K562 (cell line): ENCODE measurements at regions not wholly inside any gene's neighbourhood (a gene's known extent, or its start where the extent isn't known, plus 50 kb on each side); places are given as distances from the start of the nearest gene placed in this dataset.

Source experiments
- CBX5 ChIP-seq: IDR thresholded peaks from 2 replicates; pipeline ENCODE4 v1.6.1; 2014; ENCODE audit warnings: low read depth, borderline replicate concordance
- CEBPB ChIP-seq: fragments of 450-650 bp; IDR thresholded peaks from 2 replicates; pipeline ENCODE4 v1.6.1; 2016; ENCODE audit warnings: missing genetic modification characterization, missing compliant biosample characterization
- CREM ChIP-seq: IDR thresholded peaks from 2 replicates; pipeline ENCODE4 v1.6.1; 2014; ENCODE audit warnings: antibody characterized with exemption, low read depth
- CTCF ChIP-seq, 3 experiments: IDR thresholded peaks in 2 of 3; conservative IDR thresholded peaks in 1 of 3; 2 replicates each; pipeline ENCODE4 v1.5.1; 2011 to 2012; ENCODE audit warnings: low read length in 3 of 3, mild to moderate bottlenecking in 3 of 3, control low read depth in 2 of 3, improper control_type of control experiment in 1 of 3, inconsistent platforms in 1 of 3, low read depth in 1 of 3, mixed read lengths in 1 of 3, moderate library complexity in 1 of 3; ENCODE audit not compliant: insufficient read depth in 2 of 3
- GATA2 ChIP-seq: sonication (generic); formaldehyde crosslinking; IDR thresholded peaks from 2 replicates; pipeline ENCODE4 v1.4.0; 2020; ENCODE audit warnings: mild to moderate bottlenecking, missing genetic modification reagents
- MAFF ChIP-seq: IDR thresholded peaks from 2 replicates; pipeline ENCODE4 v1.6.1; 2012; ENCODE audit warnings: low read length, improper control_type of control experiment
- REST ChIP-seq, 2 experiments: fragments of 450-650 bp; formaldehyde crosslinking in 1 of 2; IDR thresholded peaks; 2 replicates each; pipeline versions ENCODE4 v1.4.0 to v1.6.1; 2014 to 2020; ENCODE audit warnings: mild to moderate bottlenecking in 2 of 2, borderline replicate concordance in 1 of 2, low read depth in 1 of 2
- SMAD2 ChIP-seq: fragments of 150-350 bp; IDR thresholded peaks from 2 replicates; pipeline ENCODE4 v1.6.1; 2014; ENCODE audit warnings: low read depth, mild to moderate bottlenecking, low read length
- SMC3 ChIP-seq: conservative IDR thresholded peaks from 2 replicates; pipeline ENCODE4 v1.6.1; 2011; ENCODE audit warnings: low read depth, low read length, improper control_type of control experiment; ENCODE audit not compliant: insufficient read depth
- SP1 ChIP-seq: sonication (generic); formaldehyde crosslinking; IDR thresholded peaks from 2 replicates; pipeline ENCODE4 v1.8.1; 2022; ENCODE audit warnings: mild to moderate bottlenecking, missing genetic modification reagents
- ZNF175 ChIP-seq: fragments of 200-800 bp; sonication (Bioruptor generic); IDR thresholded peaks from 2 replicates; pipeline ENCODE4 v1.6.1; 2016; ENCODE audit warnings: low read depth, mild to moderate bottlenecking, missing genetic modification characterization, missing compliant biosample characterization
- ZNF274 ChIP-seq: IDR thresholded peaks from 2 replicates; pipeline ENCODE4 v1.6.1; 2011; ENCODE audit warnings: low read depth, mild to moderate bottlenecking, low read length, moderate library complexity, borderline replicate concordance
- TF ChIP-seq, protein P1 (sequence below), 2 experiments: fragments of 450-650 bp; IDR thresholded peaks; 2 replicates each; pipeline ENCODE4 v1.6.1; 2016; ENCODE audit warnings: mild to moderate bottlenecking in 2 of 2, borderline replicate concordance in 1 of 2, low read depth in 1 of 2, moderate library complexity in 1 of 2

DNA sequence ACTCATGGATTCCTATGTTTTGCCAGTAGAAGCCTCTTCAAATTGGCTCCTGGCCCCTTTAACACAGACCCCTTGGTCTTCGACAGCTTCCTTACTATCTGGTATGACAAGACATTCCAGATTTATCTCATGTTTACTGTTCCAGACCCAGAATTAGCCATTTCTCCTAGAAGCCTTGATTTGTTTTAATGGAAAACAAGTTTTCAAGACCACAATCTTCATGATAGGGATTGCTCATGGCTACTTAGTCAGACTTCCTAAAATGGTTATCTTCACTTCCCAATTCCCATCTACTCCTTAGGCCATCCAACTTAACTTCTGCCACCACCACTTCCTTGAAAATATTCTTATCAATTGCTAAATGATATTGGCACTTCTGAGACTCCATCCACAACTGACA is 63.2 kb downstream of the TTC32 start:
- TF ChIP-seq SP1: no peak
- TF ChIP-seq MAFF: no peak
- no peak for TF ChIP-seq CBX5
- TF ChIP-seq CEBPB (tag): no peak
- TF ChIP-seq, protein P1, sequence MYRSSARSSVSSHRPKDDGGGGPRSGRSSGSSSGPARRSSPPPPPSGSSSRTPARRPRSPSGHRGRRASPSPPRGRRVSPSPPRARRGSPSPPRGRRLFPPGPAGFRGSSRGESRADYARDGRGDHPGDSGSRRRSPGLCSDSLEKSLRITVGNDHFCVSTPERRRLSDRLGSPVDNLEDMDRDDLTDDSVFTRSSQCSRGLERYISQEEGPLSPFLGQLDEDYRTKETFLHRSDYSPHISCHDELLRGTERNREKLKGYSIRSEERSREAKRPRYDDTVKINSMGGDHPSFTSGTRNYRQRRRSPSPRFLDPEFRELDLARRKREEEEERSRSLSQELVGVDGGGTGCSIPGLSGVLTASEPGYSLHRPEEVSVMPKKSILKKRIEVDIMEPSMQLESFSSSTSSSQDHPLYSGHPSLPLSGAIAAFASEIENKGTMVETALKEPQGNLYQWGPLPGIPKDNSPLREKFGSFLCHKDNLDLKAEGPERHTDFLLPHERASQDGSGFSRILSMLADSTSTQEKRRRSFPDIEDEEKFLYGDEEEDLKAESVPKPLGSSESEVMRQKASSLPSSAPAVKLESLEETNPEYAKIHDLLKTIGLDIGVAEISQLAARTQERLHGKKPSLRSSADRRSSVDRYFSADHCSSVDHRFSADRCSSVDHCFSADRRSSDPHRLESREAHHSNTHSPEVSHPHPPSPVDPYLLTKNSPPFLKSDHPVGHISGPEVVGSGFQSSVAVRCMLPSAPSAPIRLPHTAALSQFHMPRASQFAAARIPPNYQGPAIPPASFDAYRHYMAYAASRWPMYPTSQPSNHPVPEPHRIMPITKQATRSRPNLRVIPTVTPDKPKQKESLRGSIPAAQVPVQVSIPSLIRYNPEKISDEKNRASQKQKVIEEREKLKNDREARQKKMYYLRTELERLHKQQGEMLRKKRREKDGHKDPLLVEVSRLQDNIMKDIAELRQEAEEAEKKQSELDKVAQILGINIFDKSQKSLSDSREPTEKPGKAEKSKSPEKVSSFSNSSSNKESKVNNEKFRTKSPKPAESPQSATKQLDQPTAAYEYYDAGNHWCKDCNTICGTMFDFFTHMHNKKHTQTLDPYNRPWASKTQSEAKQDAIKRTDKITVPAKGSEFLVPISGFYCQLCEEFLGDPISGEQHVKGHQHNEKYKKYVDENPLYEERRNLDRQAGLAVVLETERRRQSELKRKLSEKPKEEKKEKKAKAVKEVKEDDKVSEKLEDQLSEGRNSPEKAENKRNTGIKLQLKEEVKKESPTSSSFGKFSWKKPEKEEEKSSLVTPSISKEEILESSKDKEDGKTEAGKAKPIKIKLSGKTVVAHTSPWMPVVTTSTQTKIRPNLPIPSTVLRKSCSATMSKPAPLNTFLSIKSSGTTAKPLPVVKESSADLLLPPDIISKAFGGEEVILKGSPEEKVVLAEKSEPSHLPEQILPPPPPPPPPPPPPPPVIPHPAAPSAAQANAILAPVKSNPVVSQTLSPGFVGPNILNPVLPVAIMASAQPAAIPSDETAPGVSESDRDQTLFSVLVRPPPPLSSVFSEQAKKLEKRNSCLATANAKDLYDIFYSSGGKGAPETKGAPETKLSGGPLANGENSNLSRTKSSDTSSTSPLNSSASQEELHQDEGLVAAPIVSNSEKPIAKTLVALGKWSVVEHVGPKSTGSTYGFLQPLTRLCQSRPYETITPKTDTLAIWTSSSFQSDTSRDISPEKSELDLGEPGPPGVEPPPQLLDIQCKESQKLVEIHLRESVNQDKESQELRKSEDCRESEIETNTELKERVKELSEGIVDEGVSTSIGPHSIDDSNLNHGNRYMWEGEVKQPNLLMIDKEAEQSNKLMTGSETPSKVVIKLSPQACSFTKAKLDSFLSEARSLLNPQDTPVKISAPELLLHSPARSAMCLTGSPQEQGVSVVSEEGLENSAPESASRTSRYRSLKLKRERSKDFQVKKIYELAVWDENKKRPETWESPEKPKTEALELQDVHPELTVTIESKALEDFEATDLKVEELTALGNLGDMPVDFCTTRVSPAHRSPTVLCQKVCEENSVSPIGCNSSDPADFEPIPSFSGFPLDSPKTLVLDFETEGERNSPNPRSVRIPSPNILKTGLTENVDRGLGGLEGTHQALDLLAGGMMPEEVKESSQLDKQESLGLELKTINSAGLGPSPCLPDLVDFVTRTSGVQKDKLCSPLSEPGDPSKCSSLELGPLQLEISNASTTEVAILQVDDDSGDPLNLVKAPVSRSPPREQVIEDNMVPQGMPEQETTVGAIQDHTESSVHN (IDR thresholded peaks at IDR 0.05; ENCODE audit: borderline replicate concordance in 1 of 2, low read depth in 1 of 2): no peak
- no peak for TF ChIP-seq CTCF (IDR thresholded peaks at IDR 0.05 in 2 of 3, conservative IDR thresholded peaks at IDR 0.05 in 1 of 3; ENCODE audit: insufficient read depth in 2 of 3, low read depth in 1 of 3, low read length in 3 of 3)
- no peak for TF ChIP-seq GATA2
- TF ChIP-seq CREM: no peak
- TF ChIP-seq REST (IDR thresholded peaks at IDR 0.05; ENCODE audit: borderline replicate concordance): no peak
- TF ChIP-seq REST (CRISPR knock-in tag; IDR thresholded peaks at IDR 0.05; ENCODE audit: low read depth): no peak
- no peak for TF ChIP-seq SMC3
- no peak for TF ChIP-seq ZNF175 (CRISPR knock-in tag)
- TF ChIP-seq ZNF274: no peak
- no peak for TF ChIP-seq SMAD2
